Sigmoid colon (tissue), 4 donors: ENCODE measurements at regions not wholly inside any gene's neighbourhood (a gene's known extent, or its start where the extent isn't known, plus 50 kb on each side); places are given as distances from the start of the nearest gene placed in this dataset.

Source experiments
- EP300 ChIP-seq, 4 donors: sonication (generic); formaldehyde crosslinking; IDR thresholded peaks; one replicate each; pipeline ENCODE4 v1.6.1; 2017; ENCODE audit warnings: antibody characterized with exemption in 4 of 4
- POLR2A ChIP-seq, 2 donors: fragments of 450-650 bp; IDR thresholded peaks; one replicate each; pipeline ENCODE4 v1.6.1; 2016; ENCODE audit warnings: antibody characterized with exemption in 2 of 2, mild to moderate bottlenecking in 2 of 2, moderate library complexity in 2 of 2

DNA sequence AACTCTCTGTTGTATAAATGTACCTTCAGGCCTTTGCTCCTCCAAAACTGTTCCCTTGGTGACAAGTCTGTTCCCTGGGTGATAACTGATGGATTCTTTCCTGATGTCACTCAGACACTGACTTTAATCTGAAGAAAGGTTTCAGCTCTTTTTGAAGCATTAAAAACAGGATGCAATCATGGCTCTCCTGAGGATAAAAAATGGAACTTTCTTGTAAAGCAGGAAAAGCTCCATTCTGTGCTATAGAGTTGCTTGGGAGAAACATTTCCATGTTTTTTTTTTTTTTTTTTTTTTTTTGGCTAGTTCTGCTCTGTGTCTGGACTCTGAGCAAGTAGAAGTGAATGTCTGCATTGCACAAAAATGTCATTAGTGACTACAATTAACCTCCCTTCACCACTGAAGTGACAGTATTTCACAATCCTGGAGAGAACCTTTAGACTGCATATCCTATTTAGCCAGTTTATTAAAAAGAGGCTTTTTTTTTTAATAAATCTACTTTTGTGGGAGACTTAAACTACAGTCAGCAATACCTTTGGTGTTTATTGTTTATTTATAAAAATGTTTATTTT lies 101.7 kb upstream of the PRMT6 start:
- TF ChIP-seq EP300 (IDR thresholded peaks at IDR 0.05) = no peak
- TF ChIP-seq POLR2A (IDR thresholded peaks at IDR 0.05) = no peak
